CD4-positive, alpha-beta T cell (primary cell): ENCODE measurements at regions not wholly inside any gene's neighbourhood (a gene's known extent, or its start where the extent isn't known, plus 50 kb on each side); places are given as distances from the start of the nearest gene placed in this dataset.

Experiments used
- ATAC-seq: fragments of 200-7000 bp; cut with Tn5 transposase; one replicate; pipeline ENCODE4 v1.10.0; 2022; ENCODE audit warnings: mild to moderate bottlenecking; ENCODE audit not compliant: poor library complexity
- CTCF ChIA-PET: fragments of 350-600 bp; sonication (Branson Sonifier 250); formaldehyde crosslinking; loops from one replicate; lab custom pipeline; 2021; ENCODE audit warnings: antibody characterized with exemption, inconsistent platforms; lab: Charles Lee
- POLR2A ChIA-PET: fragments of 350-600 bp; sonication (Branson Sonifier 250); formaldehyde crosslinking; loops from one replicate; lab custom pipeline; 2021; ENCODE audit warnings: antibody characterized with exemption, inconsistent platforms; lab: Charles Lee
- DNase-seq, 14 experiments: peaks; one replicate each; pipeline ENCODE4 v3.0.0-alpha.2; 2013 to 2020; ENCODE audit warnings: mixed read lengths in 2 of 14
- H3K27ac ChIP-seq, 2 donors: one replicate each; pipeline versions ENCODE4 v1.5.1 to v1.7.0; 2013; ENCODE audit warnings: low read length in 2 of 2, low read depth in 1 of 2, mild to moderate bottlenecking in 1 of 2
- H3K27me3 ChIP-seq, 2 experiments: 1 replicate in 1 of 2; 2 replicates in 1 of 2; pipeline versions ENCODE4 v1.6.1 to v1.7.0; 2013; ENCODE audit warnings: low read length in 2 of 2, control low read depth in 1 of 2, mild to moderate bottlenecking in 1 of 2, moderate library complexity in 1 of 2; ENCODE audit not compliant: insufficient read depth in 2 of 2, control insufficient read depth in 1 of 2
- H3K36me3 ChIP-seq: one replicate; pipeline ENCODE4 v1.6.1; 2013; ENCODE audit warnings: low read length, control low read depth; ENCODE audit not compliant: insufficient read depth
- H3K4me1 ChIP-seq: one replicate; pipeline ENCODE4 v1.6.1; 2013; ENCODE audit warnings: low read length, control low read depth; ENCODE audit not compliant: insufficient read depth
- H3K4me3 ChIP-seq: one replicate; pipeline ENCODE4 v1.5.1; 2013; ENCODE audit warnings: mild to moderate bottlenecking, low read length, moderate library complexity
- H3K9me3 ChIP-seq, 2 experiments: 1 replicate in 1 of 2; 2 replicates in 1 of 2; pipeline versions ENCODE4 v1.6.1 to v1.7.0; 2013; ENCODE audit warnings: low read length in 2 of 2, mild to moderate bottlenecking in 2 of 2, control low read depth in 1 of 2, moderate library complexity in 1 of 2; ENCODE audit not compliant: control insufficient read depth in 1 of 2, insufficient read depth in 1 of 2
- H3K27ac Mint-ChIP-seq: one replicate; pipeline ENCODE4 v1.8.0; 2020; ENCODE audit warnings: mixed read lengths
- H3K27me3 Mint-ChIP-seq: one replicate; pipeline ENCODE4 v1.8.0; 2021; ENCODE audit warnings: mixed read lengths
- H3K36me3 Mint-ChIP-seq: one replicate; pipeline ENCODE4 v1.8.0; 2021; ENCODE audit warnings: low read depth, mixed read lengths
- H3K4me1 Mint-ChIP-seq: one replicate; pipeline ENCODE4 v1.8.0; 2021; ENCODE audit warnings: low read depth, mixed read lengths
- H3K4me3 Mint-ChIP-seq: one replicate; pipeline ENCODE4 v1.8.0; 2020; ENCODE audit warnings: mild to moderate bottlenecking, mixed read lengths
- H3K9me3 Mint-ChIP-seq: one replicate; pipeline ENCODE4 v1.8.0; 2020; ENCODE audit warnings: mixed read lengths
- intact Hi-C, 2 experiments: fragments of 100-400 bp; cut with DNase I in 1 of 2; cut with micrococcal nuclease in 1 of 2; formaldehyde crosslinking; loops; one replicate each; pipeline versions ENCODE4 v1.15.1 to v1.9.0; 2023 to 2025; cut with DNase I, micrococcal nuclease
- TF ChIP-seq, protein P1 (sequence below): fragments of 200-600 bp; IDR thresholded peaks from one replicate; pipeline ENCODE4 v1.8.0; 2022; ENCODE audit warnings: antibody characterized with exemption, mild to moderate bottlenecking

DNA sequence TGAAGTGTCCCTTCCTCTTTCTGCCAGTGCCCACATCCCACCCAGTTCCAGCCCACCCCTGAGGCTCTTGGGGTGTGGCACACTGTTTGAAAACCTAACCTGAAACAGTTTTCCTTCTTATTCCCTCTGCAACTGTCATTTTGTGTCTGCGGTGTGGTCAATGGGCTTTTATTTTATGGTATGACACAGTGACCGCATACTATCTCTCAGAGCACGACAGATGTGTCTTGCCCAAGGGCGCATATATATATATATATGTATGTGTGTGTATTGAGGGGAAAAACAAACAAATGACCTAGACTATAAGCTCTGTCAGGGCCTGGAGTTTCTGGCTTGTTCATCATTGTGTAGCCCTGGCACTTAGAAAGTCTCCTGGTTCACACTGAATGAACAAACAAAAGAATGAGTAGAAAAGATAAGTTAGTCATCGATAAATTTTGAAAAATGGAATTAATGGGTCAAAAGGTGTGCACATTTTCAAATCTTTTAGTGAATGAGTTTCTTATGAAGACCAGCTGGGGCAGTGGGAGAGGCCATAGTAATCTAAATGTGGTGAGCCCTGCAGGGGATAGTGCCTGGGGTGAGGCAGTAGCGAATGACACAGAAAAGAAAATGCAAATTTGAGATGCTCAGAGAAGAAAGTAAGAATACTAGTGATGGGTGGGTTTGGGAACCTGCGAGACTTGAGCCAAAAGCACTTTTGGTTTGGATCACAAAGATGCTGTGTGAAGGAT, 198.4 kb downstream of the SNX10 start:
- H3K27me3 Mint-ChIP-seq: peaks cover 18% of the 10 kb centered on the region
- no peak overlapping the region for H3K4me3 Mint-ChIP-seq
- no peaks in the 10 kb centered on the region for H3K36me3 Mint-ChIP-seq
- H3K27ac ChIP-seq: no peak overlapping the region
- H3K9me3 Mint-ChIP-seq: no peaks in the 10 kb centered on the region
- TF ChIP-seq, protein P1, sequence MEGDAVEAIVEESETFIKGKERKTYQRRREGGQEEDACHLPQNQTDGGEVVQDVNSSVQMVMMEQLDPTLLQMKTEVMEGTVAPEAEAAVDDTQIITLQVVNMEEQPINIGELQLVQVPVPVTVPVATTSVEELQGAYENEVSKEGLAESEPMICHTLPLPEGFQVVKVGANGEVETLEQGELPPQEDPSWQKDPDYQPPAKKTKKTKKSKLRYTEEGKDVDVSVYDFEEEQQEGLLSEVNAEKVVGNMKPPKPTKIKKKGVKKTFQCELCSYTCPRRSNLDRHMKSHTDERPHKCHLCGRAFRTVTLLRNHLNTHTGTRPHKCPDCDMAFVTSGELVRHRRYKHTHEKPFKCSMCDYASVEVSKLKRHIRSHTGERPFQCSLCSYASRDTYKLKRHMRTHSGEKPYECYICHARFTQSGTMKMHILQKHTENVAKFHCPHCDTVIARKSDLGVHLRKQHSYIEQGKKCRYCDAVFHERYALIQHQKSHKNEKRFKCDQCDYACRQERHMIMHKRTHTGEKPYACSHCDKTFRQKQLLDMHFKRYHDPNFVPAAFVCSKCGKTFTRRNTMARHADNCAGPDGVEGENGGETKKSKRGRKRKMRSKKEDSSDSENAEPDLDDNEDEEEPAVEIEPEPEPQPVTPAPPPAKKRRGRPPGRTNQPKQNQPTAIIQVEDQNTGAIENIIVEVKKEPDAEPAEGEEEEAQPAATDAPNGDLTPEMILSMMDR: no peak
- no peak overlapping the region for H3K27ac Mint-ChIP-seq
- ChIA-PET CTCF (no interaction called here), POLR2A (no interaction called here)
- H3K9me3 ChIP-seq: no peaks in the 10 kb centered on the region
- H3K4me3 ChIP-seq: no peak overlapping the region
- intact Hi-C loops: no loop called here
- H3K27me3 ChIP-seq: no peaks in the 10 kb centered on the region
- no peaks in the 10 kb centered on the region for H3K36me3 ChIP-seq
- no peak for ATAC-seq
- no peaks in the 10 kb centered on the region for H3K4me1 Mint-ChIP-seq
- H3K4me1 ChIP-seq: no peaks in the 10 kb centered on the region
- DNase-seq: no peak

- Mint-ChIP-seq H3K36me3 (no peaks in the 10 kb centered on the region), H3K9me3 (no peaks in the 10 kb centered on the region), H3K4me3 (no peak overlapping the region), H3K27me3 (peaks cover 14% of the 10 kb centered on the region), H3K4me1 (no peaks in the 10 kb centered on the region), H3K27ac (no peak overlapping the region)
- Histone ChIP-seq H3K4me1 (no peaks in the 10 kb centered on the region), H3K27ac (no peak overlapping the region), H3K9me3 (no peaks in the 10 kb centered on the region), H3K27me3 (no peaks in the 10 kb centered on the region), H3K36me3 (no peaks in the 10 kb centered on the region), H3K4me3 (no peak overlapping the region)
- CTCF ChIA-PET: no interaction called here
- no peak for ATAC-seq
- POLR2A ChIA-PET: no interaction called here
- intact Hi-C loops: no loop called here
- TF ChIP-seq, protein P1: no peak
- DNase-seq: no peak
Measured at GRCh38 chr7:26490640-26491624, 199.3 kb downstream of the SNX10 start.

DNA sequence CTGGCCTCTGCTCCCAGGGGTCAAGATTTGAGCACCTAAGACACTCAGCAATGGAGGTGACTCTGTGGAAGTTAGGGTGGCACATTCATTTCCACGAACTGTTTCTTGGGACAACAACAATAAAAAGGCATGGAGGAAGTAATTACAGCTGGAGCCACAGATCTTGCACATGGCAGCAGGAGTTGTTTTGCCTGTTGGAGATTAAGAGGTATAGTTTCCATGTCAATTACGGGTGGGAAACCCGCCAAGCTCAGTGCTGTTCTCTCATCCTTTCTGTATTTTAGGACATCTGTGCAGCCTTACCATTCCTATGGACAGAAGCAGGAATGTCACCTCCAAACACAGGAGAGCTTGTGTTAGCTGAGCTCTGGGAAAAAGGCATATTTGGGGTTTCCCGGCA, 201.2 kb downstream of the SNX10 start:
- Histone ChIP-seq H3K36me3 (no peaks in the 10 kb centered on the region), H3K9me3 (no peaks in the 10 kb centered on the region), H3K4me3 (no peak overlapping the region), H3K27me3 (no peaks in the 10 kb centered on the region), H3K4me1 (no peaks in the 10 kb centered on the region), H3K27ac (no peak overlapping the region)
- Mint-ChIP-seq H3K4me3 (no peak overlapping the region), H3K27me3 (peaks cover 7% of the 10 kb centered on the region), H3K4me1 (no peaks in the 10 kb centered on the region), H3K9me3 (no peaks in the 10 kb centered on the region), H3K36me3 (no peaks in the 10 kb centered on the region), H3K27ac (no peak overlapping the region)
- TF ChIP-seq, protein P1: no peak
- CTCF ChIA-PET: no interaction called here
- no peak for ATAC-seq
- no peak for DNase-seq
- POLR2A ChIA-PET: no interaction called here
- intact Hi-C loops: no loop called here
